ENCODE measurements at regions not wholly inside any gene's neighbourhood (a gene's known extent, or its start where the extent isn't known, plus 50 kb on each side); places are given as distances from the start of the nearest gene placed in this dataset.

DNA sequence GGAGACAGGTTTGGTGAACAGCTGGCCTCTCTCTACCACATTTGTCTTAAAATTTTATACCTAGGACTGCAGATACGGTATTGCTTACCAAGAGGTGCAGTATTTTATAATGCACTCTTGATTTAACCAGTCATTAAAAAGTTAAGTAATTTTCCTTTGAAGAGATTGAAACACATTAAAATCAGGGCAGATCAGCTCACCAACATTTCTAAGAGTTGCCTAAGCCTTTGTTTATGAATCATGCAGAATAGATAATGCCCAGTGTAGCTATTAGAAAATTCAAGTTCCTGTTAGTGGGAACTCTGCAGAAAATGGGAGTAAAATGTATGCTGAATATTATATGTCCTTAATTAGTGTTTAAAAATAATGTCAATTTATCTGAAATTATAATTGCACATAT is 140.2 kb upstream of the PRPS1L1 start:
- no peak for TF ChIP-seq YY1 (IDR thresholded peaks at IDR 0.05; ENCODE audit: low read depth)
- no peak for TF ChIP-seq FOXM1 (IDR thresholded peaks at IDR 0.05; ENCODE audit: borderline replicate concordance, low read depth)
- TF ChIP-seq NFIC (IDR thresholded peaks at IDR 0.05): no peak
- TF ChIP-seq TCF12 (IDR thresholded peaks at IDR 0.05; ENCODE audit: low read depth): no peak
- TF ChIP-seq, protein P1, sequence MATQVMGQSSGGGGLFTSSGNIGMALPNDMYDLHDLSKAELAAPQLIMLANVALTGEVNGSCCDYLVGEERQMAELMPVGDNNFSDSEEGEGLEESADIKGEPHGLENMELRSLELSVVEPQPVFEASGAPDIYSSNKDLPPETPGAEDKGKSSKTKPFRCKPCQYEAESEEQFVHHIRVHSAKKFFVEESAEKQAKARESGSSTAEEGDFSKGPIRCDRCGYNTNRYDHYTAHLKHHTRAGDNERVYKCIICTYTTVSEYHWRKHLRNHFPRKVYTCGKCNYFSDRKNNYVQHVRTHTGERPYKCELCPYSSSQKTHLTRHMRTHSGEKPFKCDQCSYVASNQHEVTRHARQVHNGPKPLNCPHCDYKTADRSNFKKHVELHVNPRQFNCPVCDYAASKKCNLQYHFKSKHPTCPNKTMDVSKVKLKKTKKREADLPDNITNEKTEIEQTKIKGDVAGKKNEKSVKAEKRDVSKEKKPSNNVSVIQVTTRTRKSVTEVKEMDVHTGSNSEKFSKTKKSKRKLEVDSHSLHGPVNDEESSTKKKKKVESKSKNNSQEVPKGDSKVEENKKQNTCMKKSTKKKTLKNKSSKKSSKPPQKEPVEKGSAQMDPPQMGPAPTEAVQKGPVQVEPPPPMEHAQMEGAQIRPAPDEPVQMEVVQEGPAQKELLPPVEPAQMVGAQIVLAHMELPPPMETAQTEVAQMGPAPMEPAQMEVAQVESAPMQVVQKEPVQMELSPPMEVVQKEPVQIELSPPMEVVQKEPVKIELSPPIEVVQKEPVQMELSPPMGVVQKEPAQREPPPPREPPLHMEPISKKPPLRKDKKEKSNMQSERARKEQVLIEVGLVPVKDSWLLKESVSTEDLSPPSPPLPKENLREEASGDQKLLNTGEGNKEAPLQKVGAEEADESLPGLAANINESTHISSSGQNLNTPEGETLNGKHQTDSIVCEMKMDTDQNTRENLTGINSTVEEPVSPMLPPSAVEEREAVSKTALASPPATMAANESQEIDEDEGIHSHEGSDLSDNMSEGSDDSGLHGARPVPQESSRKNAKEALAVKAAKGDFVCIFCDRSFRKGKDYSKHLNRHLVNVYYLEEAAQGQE (IDR thresholded peaks at IDR 0.05; ENCODE audit: low read depth): no peak
- TF ChIP-seq, protein P2, sequence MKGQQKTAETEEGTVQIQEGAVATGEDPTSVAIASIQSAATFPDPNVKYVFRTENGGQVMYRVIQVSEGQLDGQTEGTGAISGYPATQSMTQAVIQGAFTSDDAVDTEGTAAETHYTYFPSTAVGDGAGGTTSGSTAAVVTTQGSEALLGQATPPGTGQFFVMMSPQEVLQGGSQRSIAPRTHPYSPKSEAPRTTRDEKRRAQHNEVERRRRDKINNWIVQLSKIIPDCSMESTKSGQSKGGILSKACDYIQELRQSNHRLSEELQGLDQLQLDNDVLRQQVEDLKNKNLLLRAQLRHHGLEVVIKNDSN (IDR thresholded peaks at IDR 0.05): no peak
- no peak for TF ChIP-seq TEAD4 (IDR thresholded peaks at IDR 0.05)
- no peak for TF ChIP-seq EP300 (IDR thresholded peaks at IDR 0.05; ENCODE audit: borderline replicate concordance)
- TF ChIP-seq TAF1 (IDR thresholded peaks at IDR 0.05; ENCODE audit: low read depth): no peak
- no peak for TF ChIP-seq CREB1 (IDR thresholded peaks at IDR 0.05; ENCODE audit: low read depth)
- TF ChIP-seq RAD21 (IDR thresholded peaks at IDR 0.05; ENCODE audit: low read depth): no peak
- no peak for TF ChIP-seq EGR1 (IDR thresholded peaks at IDR 0.05)
- no peak for TF ChIP-seq CEBPB (IDR thresholded peaks at IDR 0.05)
- TF ChIP-seq ZBTB7A (IDR thresholded peaks at IDR 0.05; ENCODE audit: low read depth): no peak

All from Ishikawa (cell line).